Activated CD8-positive, alpha-beta memory T cell treated with anti-CD3 and anti-CD28 coated beads, Interleukin-2, amount 10 ng/mL, durations not matched to agents 7 days and 5 days (primary cell): ENCODE measurements at regions not wholly inside any gene's neighbourhood (a gene's known extent, or its start where the extent isn't known, plus 50 kb on each side); places are given as distances from the start of the nearest gene placed in this dataset.
"Not testable (repeated sequence)": the region's sequence is repeated elsewhere in the genome, so short reads cannot be mapped to it uniquely, and the experiment has no call there.

Source experiments
- ATAC-seq: fragments of 150-1000 bp; cut with Tn5 transposase; one replicate; pipeline ENCODE4 v1.10.0; 2021; ENCODE audit warnings: moderate library complexity
- CTCF ChIA-PET: fragments of 350-600 bp; sonication (Branson Sonifier 250); formaldehyde crosslinking; loops from one replicate; lab custom pipeline; 2021; ENCODE audit warnings: antibody characterized with exemption; lab: Charles Lee
- DNase-seq: peaks from one replicate; pipeline ENCODE4 v3.0.0-alpha.2; 2020
- H3K27ac Mint-ChIP-seq: one replicate; pipeline ENCODE4 v1.8.0; 2021; ENCODE audit warnings: mild to moderate bottlenecking, mixed read lengths
- H3K27me3 Mint-ChIP-seq: one replicate; pipeline ENCODE4 v1.8.0; 2021; ENCODE audit warnings: mixed read lengths
- H3K36me3 Mint-ChIP-seq: one replicate; pipeline ENCODE4 v1.8.0; 2021; ENCODE audit warnings: mild to moderate bottlenecking, mixed read lengths
- H3K4me1 Mint-ChIP-seq: one replicate; pipeline ENCODE4 v1.8.0; 2021; ENCODE audit warnings: mixed read lengths
- H3K4me3 Mint-ChIP-seq: one replicate; pipeline ENCODE4 v1.8.0; 2021; ENCODE audit warnings: mild to moderate bottlenecking, moderate library complexity, mixed read lengths
- H3K9me3 Mint-ChIP-seq: one replicate; pipeline ENCODE4 v1.8.0; 2022; ENCODE audit warnings: low read depth, mixed read lengths

DNA sequence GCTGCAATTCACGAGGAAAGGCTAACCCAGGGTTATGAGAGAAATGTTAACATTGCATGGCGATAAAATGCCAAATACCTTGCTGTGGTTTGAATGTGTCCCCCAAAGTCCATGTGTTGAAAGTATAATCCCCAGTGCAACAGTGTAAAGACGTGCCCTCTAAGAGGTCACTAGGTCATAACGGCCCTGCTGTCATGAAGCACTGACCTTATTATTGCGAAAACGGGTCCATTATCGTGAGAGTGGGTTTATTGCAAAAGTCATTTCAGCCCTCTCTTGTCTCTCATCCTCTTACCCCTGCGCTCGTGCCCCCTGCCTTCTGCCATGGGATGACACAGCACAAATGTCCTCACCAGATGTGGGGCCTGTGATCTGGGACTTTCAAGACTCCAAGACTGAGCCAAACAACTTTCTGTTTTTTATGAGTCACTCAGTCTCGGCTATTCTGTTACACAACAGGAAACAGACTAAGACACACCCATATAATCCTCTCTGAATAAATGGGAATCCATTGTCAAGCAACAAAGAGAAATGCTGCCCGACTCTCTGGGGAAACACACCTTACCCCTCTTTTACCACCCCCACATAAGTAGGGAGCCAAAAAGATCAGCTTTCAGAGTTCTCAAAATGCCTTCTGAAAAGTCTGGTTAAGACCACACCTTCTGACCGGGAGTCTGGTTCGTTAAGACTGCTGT, 73.1 kb upstream of the UCN3 start:
- ATAC-seq (peak; percentile 69), DNase-seq (peak; percentile 68)
- Mint-ChIP-seq H3K36me3 (peaks cover 26% of the 10 kb centered on the region), H3K4me1 (peaks cover 52% of the 10 kb centered on the region), H3K4me3 (peak overlapping the region; percentile 71), H3K9me3 (no peaks in the 10 kb centered on the region), H3K27ac (peak overlapping the region; percentile 93), H3K27me3 (no peaks in the 10 kb centered on the region)
- CTCF ChIA-PET, result interaction anchor here (1.1 kb wide), 1 partner anchor 143 kb away, joined by 3 read pairs; no protein-coding TSS in a partner anchor

DNA sequence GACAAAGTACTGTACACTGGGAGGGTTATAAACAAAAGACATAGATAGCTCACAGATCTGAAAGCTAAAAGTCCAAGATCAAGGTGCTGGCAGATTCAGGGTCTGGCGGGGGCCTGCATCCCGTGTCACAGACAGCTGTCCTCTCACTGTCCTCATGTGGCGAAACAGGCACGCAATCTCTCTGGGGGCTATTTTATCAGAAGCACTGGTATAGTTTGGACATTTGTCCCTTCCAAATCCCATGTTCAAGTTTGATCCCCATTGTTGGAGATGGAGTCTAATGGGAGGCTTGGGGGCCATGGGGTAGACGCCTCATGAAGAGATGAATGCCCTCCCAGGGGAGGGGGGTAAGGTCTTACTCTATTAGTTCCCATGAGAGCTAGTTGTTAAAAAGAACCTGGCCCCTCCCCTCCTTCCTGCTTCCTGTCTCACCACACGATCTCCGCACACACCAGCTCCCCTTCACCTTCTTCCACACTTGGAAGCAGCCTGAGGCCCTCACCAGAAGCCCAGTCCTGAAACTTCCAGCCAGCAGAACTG, 72.5 kb upstream of the UCN3 start:
- H3K4me3 Mint-ChIP-seq, result peak overlapping the region; percentile 71
- peak overlapping the region; percentile 93 for H3K27ac Mint-ChIP-seq
- H3K27me3 Mint-ChIP-seq, result no peaks in the 10 kb centered on the region
- peak; percentile 50 for DNase-seq
- no peaks in the 10 kb centered on the region for H3K9me3 Mint-ChIP-seq
- CTCF ChIA-PET, result interaction anchor here (1.1 kb wide), 1 partner anchor 142 kb away, joined by 3 read pairs; no protein-coding TSS in a partner anchor
- peaks cover 58% of the 10 kb centered on the region for H3K4me1 Mint-ChIP-seq
- H3K36me3 Mint-ChIP-seq, result peaks cover 31% of the 10 kb centered on the region
- peak; percentile 24 for ATAC-seq

DNA sequence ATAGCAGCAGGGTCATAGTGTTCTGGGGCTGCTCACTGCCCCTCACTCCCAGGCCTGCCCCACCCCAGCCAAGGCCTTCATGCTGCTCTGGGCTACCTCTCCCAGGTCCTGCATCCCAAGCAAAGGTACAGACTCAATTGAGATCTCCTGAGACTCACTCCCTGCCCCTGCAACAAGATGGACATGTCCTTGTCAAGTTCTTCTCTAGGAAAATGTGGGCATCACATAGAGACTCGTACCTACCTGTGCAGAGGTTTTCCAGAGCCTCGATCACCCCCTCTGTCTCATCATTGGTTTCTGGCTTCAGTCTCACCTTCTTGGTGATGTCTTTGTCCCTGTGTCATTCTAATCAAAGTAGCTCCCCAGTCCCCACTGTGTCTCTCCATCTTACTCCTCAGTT, 71.8 kb upstream of the UCN3 start:
- H3K36me3 Mint-ChIP-seq, result peaks cover 31% of the 10 kb centered on the region
- not testable (repeated sequence) for ATAC-seq, DNase-seq, H3K9me3 Mint-ChIP-seq, H3K27me3 Mint-ChIP-seq
- CTCF ChIA-PET, result interaction anchor here (1.1 to 2.1 kb wide), 3 partner anchors 9 to 90 kb away, joined by 3 to 9 read pairs (median 3); no protein-coding TSS in a partner anchor
- peaks cover 66% of the 10 kb centered on the region for H3K4me1 Mint-ChIP-seq
- H3K27ac Mint-ChIP-seq, result peak overlapping the region; percentile 93
- peak overlapping the region; percentile 75 for H3K4me3 Mint-ChIP-seq

GRCh38 chr10:5293691-5294550, 70.8 kb upstream of the UCN3 start:
- Mint-ChIP-seq H3K36me3 (peaks cover 32% of the 10 kb centered on the region), H3K4me1 (peaks cover 69% of the 10 kb centered on the region), H3K27ac (peak overlapping the region; percentile 93), H3K27me3 (no peaks in the 10 kb centered on the region), H3K4me3 (peak overlapping the region; percentile 75), H3K9me3 (no peaks in the 10 kb centered on the region)
- ATAC-seq (peak; percentile 50), DNase-seq (peak; percentile 83)
- CTCF ChIA-PET, result interaction anchor here (1.1 to 2.1 kb wide), 3 partner anchors 10 to 89 kb away, joined by 3 to 9 read pairs (median 3); no protein-coding TSS in a partner anchor

GRCh38 chr10:5297466-5297865, 67.3 kb upstream of the UCN3 start:
- Mint-ChIP-seq H3K9me3 (no peaks in the 10 kb centered on the region), H3K4me1 (peaks cover 58% of the 10 kb centered on the region), H3K27ac (peak overlapping the region; percentile 96), H3K27me3 (peaks cover 2% of the 10 kb centered on the region), H3K36me3 (peaks cover 31% of the 10 kb centered on the region), H3K4me3 (peak overlapping the region; percentile 37)
- ATAC-seq, result peak; percentile 71
- peak; percentile 73 for DNase-seq
- CTCF ChIA-PET, result interaction anchor here (1.2 to 1.7 kb wide), 3 partner anchors 13 to 17 kb away, joined by 3 to 5 read pairs (median 4); no protein-coding TSS in a partner anchor

DNA sequence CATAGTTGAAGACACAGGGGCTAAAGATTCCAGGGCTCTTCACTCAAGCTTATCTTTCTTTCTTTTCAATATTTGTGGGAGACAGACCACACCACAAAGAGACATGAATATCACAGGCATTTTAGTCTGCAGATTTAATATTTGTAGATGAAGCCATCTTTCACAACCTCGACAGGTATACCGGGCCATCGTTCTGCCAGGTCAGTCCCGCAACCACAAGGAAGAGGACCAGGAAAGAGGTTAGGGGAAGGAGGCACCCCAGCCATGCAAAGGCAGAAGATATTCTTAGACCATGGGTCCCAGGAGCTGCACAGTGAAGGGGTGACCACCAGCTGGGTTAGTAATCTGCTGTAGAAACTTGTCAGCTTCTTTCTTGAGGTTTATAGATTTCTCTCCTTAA, 66.8 kb upstream of the UCN3 start:
- H3K36me3 Mint-ChIP-seq, result peaks cover 31% of the 10 kb centered on the region
- ATAC-seq (no peak), DNase-seq (no peak)
- peak overlapping the region; percentile 96 for H3K27ac Mint-ChIP-seq
- no peak overlapping the region for H3K4me3 Mint-ChIP-seq
- H3K4me1 Mint-ChIP-seq, result peaks cover 56% of the 10 kb centered on the region
- H3K27me3 Mint-ChIP-seq, result peaks cover 2% of the 10 kb centered on the region
- no peaks in the 10 kb centered on the region for H3K9me3 Mint-ChIP-seq
- CTCF ChIA-PET, result interaction anchor here (1.2 to 1.7 kb wide), 3 partner anchors 13 to 16 kb away, joined by 3 to 5 read pairs (median 4); no protein-coding TSS in a partner anchor

DNA sequence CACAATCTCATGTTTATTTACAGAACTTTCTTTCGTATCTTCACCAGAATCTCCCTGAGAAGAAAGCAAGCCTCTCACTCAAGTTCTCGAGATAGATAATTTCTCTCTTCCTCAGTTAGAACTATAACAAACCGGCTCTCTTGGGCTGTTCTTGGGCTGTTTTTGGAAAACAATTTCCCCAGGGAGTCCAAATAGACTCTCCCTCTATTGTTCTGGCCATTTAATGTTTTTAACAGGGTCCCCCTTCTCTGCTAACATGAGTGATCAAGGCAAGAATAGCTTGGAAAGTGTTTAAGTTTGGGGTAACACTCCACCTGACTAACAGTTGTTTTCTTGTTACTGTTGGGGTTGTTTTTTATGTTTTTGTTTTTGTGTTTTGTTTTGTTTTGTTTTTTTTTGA, 64.8 kb upstream of the UCN3 start:
- H3K4me3 Mint-ChIP-seq, result no peak overlapping the region
- no peak for DNase-seq
- H3K9me3 Mint-ChIP-seq, result peaks cover 4% of the 10 kb centered on the region
- no peak overlapping the region for H3K27ac Mint-ChIP-seq
- peaks cover 36% of the 10 kb centered on the region for H3K36me3 Mint-ChIP-seq
- CTCF ChIA-PET, result no interaction called here
- H3K4me1 Mint-ChIP-seq, result peaks cover 39% of the 10 kb centered on the region
- no peak for ATAC-seq
- H3K27me3 Mint-ChIP-seq, result peaks cover 4% of the 10 kb centered on the region

GRCh38 chr10:5303504-5303903, 61.3 kb upstream of the UCN3 start:
- peaks cover 4% of the 10 kb centered on the region for H3K9me3 Mint-ChIP-seq
- peaks cover 5% of the 10 kb centered on the region for H3K4me1 Mint-ChIP-seq
- no peak overlapping the region for H3K4me3 Mint-ChIP-seq
- CTCF ChIA-PET, result no interaction called here
- ATAC-seq, result no peak
- H3K27ac Mint-ChIP-seq, result no peak overlapping the region
- peaks cover 4% of the 10 kb centered on the region for H3K27me3 Mint-ChIP-seq
- H3K36me3 Mint-ChIP-seq, result peaks cover 20% of the 10 kb centered on the region
- DNase-seq, result no peak

GRCh38 chr10:5305374-5305773, 59.4 kb upstream of the UCN3 start:
- ATAC-seq, result no peak
- H3K4me1 Mint-ChIP-seq, result no peaks in the 10 kb centered on the region
- DNase-seq, result no peak
- H3K27me3 Mint-ChIP-seq, result peaks cover 15% of the 10 kb centered on the region
- CTCF ChIA-PET, result no interaction called here
- H3K4me3 Mint-ChIP-seq, result no peak overlapping the region
- H3K9me3 Mint-ChIP-seq, result peaks cover 4% of the 10 kb centered on the region
- H3K36me3 Mint-ChIP-seq, result peaks cover 14% of the 10 kb centered on the region
- H3K27ac Mint-ChIP-seq, result no peak overlapping the region

DNA sequence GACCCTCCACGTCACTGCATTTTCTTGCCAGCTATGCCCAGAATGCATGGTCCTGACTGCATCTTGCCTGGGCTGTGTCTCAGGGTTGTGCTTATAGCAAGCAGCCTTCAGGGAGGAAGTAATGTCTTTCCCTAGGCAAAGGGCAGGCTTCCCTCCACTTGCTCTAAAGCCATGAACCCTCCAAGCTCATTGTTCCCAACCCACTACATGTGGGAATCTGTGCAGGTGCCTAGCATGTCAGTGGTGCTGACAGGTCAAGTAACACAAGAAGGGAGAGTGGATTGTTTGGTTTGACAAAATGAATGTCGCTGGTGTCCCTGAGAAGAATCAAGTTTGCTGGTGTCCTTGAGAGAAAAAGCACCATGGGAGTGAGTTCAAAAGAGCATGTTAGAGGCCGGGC, 53.9 kb upstream of the UCN3 start:
- DNase-seq, result no peak
- H3K4me3 Mint-ChIP-seq, result no peak overlapping the region
- H3K27ac Mint-ChIP-seq, result no peak overlapping the region
- CTCF ChIA-PET, result no interaction called here
- H3K4me1 Mint-ChIP-seq, result peaks cover 11% of the 10 kb centered on the region
- H3K36me3 Mint-ChIP-seq, result peaks cover 2% of the 10 kb centered on the region
- peaks cover 10% of the 10 kb centered on the region for H3K27me3 Mint-ChIP-seq
- no peaks in the 10 kb centered on the region for H3K9me3 Mint-ChIP-seq
- ATAC-seq, result no peak

DNA sequence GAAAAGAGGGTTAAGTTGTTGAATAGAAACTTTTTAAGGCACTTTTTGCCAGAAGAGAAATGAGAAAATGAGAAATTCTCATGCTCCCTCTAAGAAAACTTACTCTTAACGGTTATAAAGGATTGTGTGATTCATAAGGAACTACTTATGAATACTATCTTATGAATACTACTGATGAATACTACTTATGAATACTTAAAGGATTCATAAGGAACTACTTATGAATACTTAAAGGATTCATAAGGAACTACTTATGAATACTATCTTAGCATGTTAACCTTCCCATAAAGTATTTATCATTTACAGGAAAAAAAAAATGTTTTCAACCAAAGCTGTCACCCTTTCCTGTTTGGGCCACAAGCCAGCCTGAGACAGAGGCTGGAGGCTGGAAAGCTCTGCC, 53.1 kb upstream of the UCN3 start:
- CTCF ChIA-PET, result no interaction called here
- DNase-seq (no peak), ATAC-seq (no peak)
- Mint-ChIP-seq H3K27me3 (peaks cover 10% of the 10 kb centered on the region), H3K4me1 (peaks cover 12% of the 10 kb centered on the region), H3K27ac (no peak overlapping the region), H3K9me3 (no peaks in the 10 kb centered on the region), H3K36me3 (peaks cover 2% of the 10 kb centered on the region), H3K4me3 (no peak overlapping the region)

GRCh38 chr10:5314840-5315239, 49.9 kb upstream of the UCN3 start:
- DNase-seq (no peak), ATAC-seq (no peak)
- Mint-ChIP-seq H3K27me3 (peaks cover 3% of the 10 kb centered on the region), H3K4me1 (peaks cover 29% of the 10 kb centered on the region), H3K9me3 (no peaks in the 10 kb centered on the region), H3K4me3 (no peak overlapping the region), H3K36me3 (peaks cover 2% of the 10 kb centered on the region), H3K27ac (no peak overlapping the region)
- CTCF ChIA-PET, result interaction anchor here (1.6 kb wide), 1 partner anchor 17 kb away, joined by 5 read pairs; no protein-coding TSS in a partner anchor
